ENCODE measurements at regions not wholly inside any gene's neighbourhood (a gene's known extent, or its start where the extent isn't known, plus 50 kb on each side); places are given as distances from the start of the nearest gene placed in this dataset.

DNA sequence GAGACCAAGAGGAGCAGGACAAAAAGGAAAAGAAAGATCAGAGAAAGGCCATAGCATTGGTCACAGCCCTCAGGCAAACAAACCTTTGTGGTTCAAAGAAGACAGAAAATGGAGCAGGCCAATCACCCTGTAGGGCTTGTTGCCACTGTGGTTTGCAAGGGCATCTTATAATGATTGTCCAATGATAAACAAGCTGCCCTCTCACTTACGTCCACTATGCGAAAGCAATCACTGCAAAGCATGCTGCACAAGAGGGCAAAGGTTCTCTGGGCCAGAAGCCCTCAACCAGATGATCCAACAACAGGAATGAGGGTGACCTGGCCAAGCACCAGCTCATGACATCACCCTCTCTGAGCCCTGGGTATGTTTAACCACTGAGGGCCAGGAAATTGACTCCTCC, 360.9 kb upstream of the HSFY2 start:
- Histone ChIP-seq H3K4me1 (no peaks in the 10 kb centered on the region), H3K27ac (no peak overlapping the region)
- no peak for DNase-seq

DNA sequence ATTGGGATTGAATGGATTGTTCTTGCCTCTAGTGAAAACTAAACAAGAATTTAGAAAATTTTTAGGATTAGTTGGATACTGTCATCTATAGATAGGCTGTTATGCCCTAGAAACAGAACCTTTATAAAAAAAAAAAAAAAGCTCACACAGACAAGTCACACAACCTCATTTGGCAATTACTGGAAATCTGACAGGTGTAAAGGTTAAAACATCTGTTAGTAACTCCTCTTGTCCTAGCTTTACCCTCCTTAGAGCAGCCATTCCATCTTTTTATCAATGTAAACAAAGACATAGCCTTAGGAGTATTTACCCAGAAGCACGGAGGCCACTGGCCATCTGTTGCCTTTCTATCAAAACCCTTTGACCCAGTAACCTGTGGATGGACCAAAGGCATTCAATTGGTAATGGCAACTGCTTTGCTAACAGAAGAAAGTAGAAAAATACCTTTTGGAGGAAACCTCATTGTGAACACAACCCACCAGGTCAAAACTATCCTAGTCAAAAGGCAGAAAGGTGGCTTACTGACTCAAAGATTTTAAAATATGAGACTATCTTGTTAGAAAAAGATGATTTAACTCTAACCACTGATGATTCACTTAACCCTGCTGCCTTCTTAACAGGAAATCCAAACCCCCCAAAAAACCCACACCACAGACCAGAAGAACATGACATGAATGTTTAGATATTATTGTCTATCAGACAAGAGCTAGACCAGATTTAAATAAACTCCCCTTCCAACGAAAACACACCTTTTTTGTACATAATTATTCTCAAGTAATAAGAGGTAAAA, 357.2 kb upstream of the HSFY2 start:
- H3K36me3 ChIP-seq, result no peaks in the 10 kb centered on the region
- no peak for DNase-seq
- H3K27me3 ChIP-seq, result no peaks in the 10 kb centered on the region
- no peaks in the 10 kb centered on the region for H3K9me3 ChIP-seq
- TF ChIP-seq, protein P1, sequence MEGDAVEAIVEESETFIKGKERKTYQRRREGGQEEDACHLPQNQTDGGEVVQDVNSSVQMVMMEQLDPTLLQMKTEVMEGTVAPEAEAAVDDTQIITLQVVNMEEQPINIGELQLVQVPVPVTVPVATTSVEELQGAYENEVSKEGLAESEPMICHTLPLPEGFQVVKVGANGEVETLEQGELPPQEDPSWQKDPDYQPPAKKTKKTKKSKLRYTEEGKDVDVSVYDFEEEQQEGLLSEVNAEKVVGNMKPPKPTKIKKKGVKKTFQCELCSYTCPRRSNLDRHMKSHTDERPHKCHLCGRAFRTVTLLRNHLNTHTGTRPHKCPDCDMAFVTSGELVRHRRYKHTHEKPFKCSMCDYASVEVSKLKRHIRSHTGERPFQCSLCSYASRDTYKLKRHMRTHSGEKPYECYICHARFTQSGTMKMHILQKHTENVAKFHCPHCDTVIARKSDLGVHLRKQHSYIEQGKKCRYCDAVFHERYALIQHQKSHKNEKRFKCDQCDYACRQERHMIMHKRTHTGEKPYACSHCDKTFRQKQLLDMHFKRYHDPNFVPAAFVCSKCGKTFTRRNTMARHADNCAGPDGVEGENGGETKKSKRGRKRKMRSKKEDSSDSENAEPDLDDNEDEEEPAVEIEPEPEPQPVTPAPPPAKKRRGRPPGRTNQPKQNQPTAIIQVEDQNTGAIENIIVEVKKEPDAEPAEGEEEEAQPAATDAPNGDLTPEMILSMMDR (IDR thresholded peaks at IDR 0.05), result no peak
- no peak for TF ChIP-seq POLR2A (IDR thresholded peaks at IDR 0.05)
- H3K4me1 ChIP-seq, result no peaks in the 10 kb centered on the region
- H3K4me3 ChIP-seq, result no peak overlapping the region
- no peak overlapping the region for H3K27ac ChIP-seq

More for the DNA sequence above, 360.9 kb upstream of the HSFY2 start:
- Histone ChIP-seq H3K36me3 (no peaks in the 10 kb centered on the region), H3K4me3 (no peak overlapping the region), H3K9me3 (no peaks in the 10 kb centered on the region), H3K27me3 (no peaks in the 10 kb centered on the region)
- TF ChIP-seq POLR2A (IDR thresholded peaks at IDR 0.05), result no peak
- TF ChIP-seq, protein P1 (IDR thresholded peaks at IDR 0.05), result no peak

DNA sequence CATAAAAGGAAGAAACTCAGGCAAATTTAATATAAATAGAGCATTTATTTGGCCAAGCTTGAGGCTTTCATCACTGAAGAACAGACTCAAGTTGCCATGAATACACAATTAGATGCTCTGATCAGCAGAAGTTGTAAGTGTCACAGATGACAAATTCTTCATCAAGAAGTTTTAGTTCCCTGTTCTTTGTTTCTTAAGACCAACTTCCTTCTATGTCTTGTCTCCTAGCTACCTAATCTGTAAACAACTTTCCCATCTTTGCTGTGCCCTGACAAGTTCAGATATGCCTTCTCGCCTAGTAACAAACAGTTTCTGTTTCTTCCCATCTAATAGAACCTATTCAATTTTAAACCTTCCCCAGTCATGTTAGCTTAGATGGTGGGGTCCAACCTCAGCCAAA, 353.4 kb upstream of the HSFY2 start:
- TF ChIP-seq, protein P1 (IDR thresholded peaks at IDR 0.05), result no peak
- no peak for TF ChIP-seq POLR2A (IDR thresholded peaks at IDR 0.05)
- Histone ChIP-seq H3K9me3 (no peaks in the 10 kb centered on the region), H3K27ac (no peak overlapping the region), H3K4me1 (no peaks in the 10 kb centered on the region), H3K4me3 (no peak overlapping the region), H3K36me3 (no peaks in the 10 kb centered on the region), H3K27me3 (no peaks in the 10 kb centered on the region)
- no peak for DNase-seq

DNA sequence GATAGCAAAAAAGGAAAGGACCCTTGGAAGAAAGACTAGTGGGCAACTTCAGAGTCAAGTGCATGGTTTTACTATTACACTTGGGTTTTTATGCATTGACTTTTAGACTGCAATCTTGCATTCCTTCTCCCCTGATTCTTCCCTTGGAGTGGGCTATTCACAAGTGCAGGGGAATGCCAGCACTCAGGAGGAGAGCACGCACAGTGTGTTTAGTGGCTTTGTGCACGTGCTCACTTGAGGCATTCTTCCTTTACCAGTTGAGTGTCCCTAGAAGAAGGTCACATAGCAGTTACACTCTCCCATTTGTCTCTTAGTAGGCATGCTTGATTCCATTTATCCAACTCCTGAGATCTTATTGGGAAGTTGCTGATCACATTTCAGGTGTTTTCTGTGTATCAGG, 351.1 kb upstream of the HSFY2 start:
- no peaks in the 10 kb centered on the region for H3K4me1 ChIP-seq
- no peaks in the 10 kb centered on the region for H3K36me3 ChIP-seq
- TF ChIP-seq, protein P1 (IDR thresholded peaks at IDR 0.05), result no peak
- TF ChIP-seq POLR2A (IDR thresholded peaks at IDR 0.05), result no peak
- no peaks in the 10 kb centered on the region for H3K9me3 ChIP-seq
- no peak overlapping the region for H3K27ac ChIP-seq
- no peak overlapping the region for H3K4me3 ChIP-seq
- no peak for DNase-seq
- H3K27me3 ChIP-seq, result no peaks in the 10 kb centered on the region

DNA sequence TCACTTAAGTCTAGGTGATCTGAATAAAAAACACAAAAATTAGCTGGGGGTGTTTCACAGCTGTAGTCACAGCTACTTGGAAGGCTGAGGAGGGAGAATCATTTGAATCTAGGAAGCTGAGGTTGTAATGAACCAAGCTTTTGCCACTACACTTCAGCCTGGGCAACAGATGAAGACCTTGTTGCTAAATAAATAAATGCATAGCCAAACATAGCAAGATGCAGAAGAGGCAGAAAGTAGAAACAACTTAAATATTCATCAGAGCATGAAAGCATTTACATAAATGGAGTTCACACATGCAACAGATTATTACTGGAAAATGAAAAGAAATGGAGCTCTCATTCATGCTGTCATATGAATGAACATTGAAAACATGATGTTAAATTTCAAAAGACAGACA, 348.9 kb upstream of the HSFY2 start:
- DNase-seq, result no peak
- Histone ChIP-seq H3K27me3 (no peaks in the 10 kb centered on the region), H3K4me3 (no peak overlapping the region), H3K36me3 (no peaks in the 10 kb centered on the region), H3K4me1 (no peaks in the 10 kb centered on the region), H3K9me3 (no peaks in the 10 kb centered on the region), H3K27ac (no peak overlapping the region)
- TF ChIP-seq, protein P1 (IDR thresholded peaks at IDR 0.05), result no peak
- no peak for TF ChIP-seq POLR2A (IDR thresholded peaks at IDR 0.05)
